ENCODE measurements at regions not wholly inside any gene's neighbourhood (a gene's known extent, or its start where the extent isn't known, plus 50 kb on each side); places are given as distances from the start of the nearest gene placed in this dataset.

GRCh38 chr10:128542659-128543058 is 416.4 kb upstream of the MKI67 start:
- no peak overlapping the region for H3K4me3 ChIP-seq (replicated peaks in 1 of 3; ENCODE audit: insufficient read depth in 1 of 3, low read depth in 1 of 3, low read length in 3 of 3)
- CTCF ChIA-PET = no interaction called here
- no peaks in the 10 kb centered on the region for H3K79me2 ChIP-seq (ENCODE audit: control insufficient read depth, insufficient read depth, low read length)
- no peak for TF ChIP-seq GATA2 (IDR thresholded peaks at IDR 0.05; ENCODE audit: insufficient read depth, insufficient read length, low read depth, low read length)
- TF ChIP-seq CTCF (IDR thresholded peaks at IDR 0.05; ENCODE audit: extremely low read depth in 1 of 2, insufficient read depth in 1 of 2, low read depth in 1 of 2, low read length in 2 of 2) = no peak
- TF ChIP-seq POLR2A (IDR thresholded peaks at IDR 0.05; ENCODE audit: low read depth, low read length) = no peak
- no peak for TF ChIP-seq EZH2 (IDR thresholded peaks at IDR 0.05; ENCODE audit: borderline replicate concordance, low read depth, low read length, severe bottlenecking)
- no peak for TF ChIP-seq MYC (IDR thresholded peaks at IDR 0.05; ENCODE audit: low read depth, low read length)
- H3K27ac ChIP-seq (ENCODE audit: insufficient read depth, low read depth, low read length) = no peak overlapping the region
- H2AFZ ChIP-seq (ENCODE audit: low read depth, low read length) = no peak overlapping the region
- H3K9ac ChIP-seq (replicated peaks; ENCODE audit: extremely low read depth, insufficient read depth, low read length) = no peak overlapping the region
- dilution Hi-C loops (cut with MboI; ENCODE audit: extremely low pct_ligation_motif_present, low sequenced_read_pairs) (no loop called here), intact Hi-C loops (cut with micrococcal nuclease) (no loop called here)
- H3K36me3 ChIP-seq (ENCODE audit: control insufficient read depth in 2 of 2, extremely low read depth in 1 of 2, insufficient read depth in 2 of 2, low read length in 2 of 2) = no peaks in the 10 kb centered on the region
- no peaks in the 10 kb centered on the region for H3K4me1 ChIP-seq (ENCODE audit: control insufficient read depth, extremely low read depth, insufficient read depth, low read length)
- no peak for FAIRE-seq
- H3K27me3 ChIP-seq (ENCODE audit: control insufficient read depth in 2 of 2, insufficient read depth in 2 of 2, low read length in 2 of 2) = peaks cover 0 to 3% of the 10 kb centered on the region in 2 experiments
- DNase-seq (ENCODE audit: low read depth, low spot score) = no peak
- H3K9me3 ChIP-seq (replicated peaks; ENCODE audit: control insufficient read depth, insufficient read depth, low read length) = no peaks in the 10 kb centered on the region
- BruUV-seq (replicated peaks) = no TSS peak
- H4K20me1 ChIP-seq (replicated peaks; ENCODE audit: control insufficient read depth, extremely low read depth, insufficient read depth, low read length) = no peaks in the 10 kb centered on the region
- H3K9me1 ChIP-seq (replicated peaks; ENCODE audit: control insufficient read depth, extremely low read depth, insufficient read depth, low read length) = no peaks in the 10 kb centered on the region
- POLR2A ChIA-PET = no interaction called here
- no peak overlapping the region for H3K4me2 ChIP-seq (ENCODE audit: insufficient read depth, low read length)

DNA sequence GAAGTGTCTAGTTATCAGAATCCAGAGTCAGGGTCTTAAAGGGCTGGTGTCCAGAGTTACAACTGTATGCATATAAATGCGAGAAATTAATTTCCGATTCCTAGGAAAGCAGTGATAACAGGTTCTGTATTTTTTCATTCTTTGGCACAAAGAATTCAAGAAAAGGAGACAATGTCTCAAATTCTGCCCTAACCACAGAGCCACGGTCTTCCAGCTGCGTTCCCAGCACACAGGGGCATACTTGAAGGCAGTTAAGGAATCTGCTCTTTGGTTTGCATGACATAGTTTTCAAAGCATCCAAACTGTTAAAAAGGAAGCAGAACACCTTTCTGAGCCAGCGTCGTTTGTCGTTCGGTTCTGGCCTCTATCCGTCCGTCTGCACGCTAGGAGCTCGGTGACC is 416.9 kb upstream of the MKI67 start:
- H3K27ac ChIP-seq (ENCODE audit: insufficient read depth, low read depth, low read length) = no peak overlapping the region
- no peak overlapping the region for H3K4me2 ChIP-seq (ENCODE audit: insufficient read depth, low read length)
- no peak overlapping the region for H3K9ac ChIP-seq (replicated peaks; ENCODE audit: extremely low read depth, insufficient read depth, low read length)
- TF ChIP-seq CTCF (IDR thresholded peaks at IDR 0.05; ENCODE audit: extremely low read depth in 1 of 2, insufficient read depth in 1 of 2, low read depth in 1 of 2, low read length in 2 of 2) = no peak
- no peak for TF ChIP-seq FOS (IDR thresholded peaks at IDR 0.05; ENCODE audit: borderline replicate concordance, insufficient read depth, low read length)
- TF ChIP-seq JUN (IDR thresholded peaks at IDR 0.05; ENCODE audit: borderline replicate concordance, insufficient read depth, insufficient read length, low read depth) = no peak
- TF ChIP-seq GATA2 (IDR thresholded peaks at IDR 0.05; ENCODE audit: insufficient read depth, insufficient read length, low read depth, low read length) = no peak
- TF ChIP-seq, protein P1, sequence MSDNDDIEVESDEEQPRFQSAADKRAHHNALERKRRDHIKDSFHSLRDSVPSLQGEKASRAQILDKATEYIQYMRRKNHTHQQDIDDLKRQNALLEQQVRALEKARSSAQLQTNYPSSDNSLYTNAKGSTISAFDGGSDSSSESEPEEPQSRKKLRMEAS (IDR thresholded peaks at IDR 0.05; ENCODE audit: insufficient read depth, insufficient read length) = no peak
- BruUV-seq (replicated peaks) = no TSS peak
- H3K79me2 ChIP-seq (ENCODE audit: control insufficient read depth, insufficient read depth, low read length) = no peaks in the 10 kb centered on the region
- no peaks in the 10 kb centered on the region for H3K9me3 ChIP-seq (replicated peaks; ENCODE audit: control insufficient read depth, insufficient read depth, low read length)
- H4K20me1 ChIP-seq (replicated peaks; ENCODE audit: control insufficient read depth, extremely low read depth, insufficient read depth, low read length) = no peaks in the 10 kb centered on the region
- no peak overlapping the region for H2AFZ ChIP-seq (ENCODE audit: low read depth, low read length)
- intact Hi-C loops (cut with micrococcal nuclease) (no loop called here), dilution Hi-C loops (cut with MboI; ENCODE audit: extremely low pct_ligation_motif_present, low sequenced_read_pairs) (no loop called here)
- ChIA-PET CTCF (no interaction called here), POLR2A (no interaction called here)
- H3K4me1 ChIP-seq (ENCODE audit: control insufficient read depth, extremely low read depth, insufficient read depth, low read length) = no peaks in the 10 kb centered on the region
- no peak overlapping the region for H3K4me3 ChIP-seq (replicated peaks in 1 of 3; ENCODE audit: insufficient read depth in 1 of 3, low read depth in 1 of 3, low read length in 3 of 3)
- DNase-seq (ENCODE audit: low read depth, low spot score) = no peak
- H3K27me3 ChIP-seq (ENCODE audit: control insufficient read depth in 2 of 2, insufficient read depth in 2 of 2, low read length in 2 of 2) = peaks cover 0 to 3% of the 10 kb centered on the region in 2 experiments
- H3K9me1 ChIP-seq (replicated peaks; ENCODE audit: control insufficient read depth, extremely low read depth, insufficient read depth, low read length) = no peaks in the 10 kb centered on the region
- H3K36me3 ChIP-seq (ENCODE audit: control insufficient read depth in 2 of 2, extremely low read depth in 1 of 2, insufficient read depth in 2 of 2, low read length in 2 of 2) = no peaks in the 10 kb centered on the region
- no peak for FAIRE-seq
